ENCODE measurements at regions not wholly inside any gene's neighbourhood (a gene's known extent, or its start where the extent isn't known, plus 50 kb on each side); places are given as distances from the start of the nearest gene placed in this dataset.

GRCh38 chr12:127823801-127824200 lies 443.2 kb upstream of the TMEM132C start:
- Histone ChIP-seq H2BK20ac (ENCODE audit: low read depth, low read length, poor library complexity, severe bottlenecking) (no peak overlapping the region), H2BK5ac (ENCODE audit: insufficient read length, low read length) (no peak overlapping the region), H3K9me3 (ENCODE audit: control insufficient read depth, low read depth, low read length) (no peaks in the 10 kb centered on the region), H3K23me2 (ENCODE audit: insufficient read length, low read depth, low read length, poor library complexity, severe bottlenecking) (peaks cover 3% of the 10 kb centered on the region), H3K79me1 (ENCODE audit: insufficient read depth, low read depth, low read length, poor library complexity, severe bottlenecking) (no peaks in the 10 kb centered on the region), H3K4me1 (ENCODE audit: insufficient read depth, low read length) (peaks cover 6% of the 10 kb centered on the region; the same call in 1 of the 2 replicates), H2BK12ac (ENCODE audit: insufficient read length, low read depth, low read length) (no peak overlapping the region), H3K18ac (ENCODE audit: insufficient read length, low read depth, low read length) (no peak overlapping the region), H3K56ac (ENCODE audit: insufficient read length, low read depth, low read length) (no peak overlapping the region), H3K4ac (ENCODE audit: low read depth, low read length) (no peak overlapping the region), H3K23ac (ENCODE audit: insufficient read length, low read depth, low read length) (no peak overlapping the region), H3K27me3 (ENCODE audit: insufficient read depth, low read length) (no peaks in the 10 kb centered on the region), H3T11ph (ENCODE audit: low read length) (no peak overlapping the region), H4K8ac (replicated peaks; ENCODE audit: insufficient read length, low read depth, low read length) (no peak overlapping the region), H2AK5ac (ENCODE audit: insufficient read length, low read length) (no peak overlapping the region), H3K14ac (ENCODE audit: insufficient read depth, low read length) (no peak overlapping the region), H3K4me2 (ENCODE audit: insufficient read depth, insufficient read length, low read length) (no peak overlapping the region), H2BK15ac (ENCODE audit: low read depth, low read length) (no peak overlapping the region), H2BK120ac (ENCODE audit: low read depth, low read length, poor library complexity, severe bottlenecking) (no peak overlapping the region), H3K79me2 (ENCODE audit: insufficient read depth, low read length) (no peaks in the 10 kb centered on the region), H3K9ac (ENCODE audit: extremely low read depth, insufficient read length, low read length) (no peak overlapping the region), H3K27ac (ENCODE audit: insufficient read length, low read depth, low read length) (no peak overlapping the region), H2AFZ (ENCODE audit: low read length) (no peak overlapping the region), H4K91ac (ENCODE audit: insufficient read length, low read depth, low read length) (no peak overlapping the region), H4K20me1 (ENCODE audit: control insufficient read depth, insufficient read depth, insufficient read length) (no peaks in the 10 kb centered on the region), H4K5ac (ENCODE audit: insufficient read length, low read depth, low read length) (no peak overlapping the region)
- Mint-ChIP-seq H3K27me3 (ENCODE audit: low read depth) (peaks cover 13% of the 10 kb centered on the region), H3K9me3 (peaks cover 1 to 7% of the 10 kb centered on the region in 2 experiments; a peak in 3 of 5 replicates), H3K4me1 (peaks cover 9 to 10% of the 10 kb centered on the region in 2 experiments), H3K27ac (no peak overlapping the region), H3K4me3 (no peak overlapping the region), H3K36me3 (ENCODE audit: insufficient read depth in 1 of 3, low read depth in 3 of 3) (peaks cover 0 to 6% (median 0%) of the 10 kb centered on the region in 3 experiments; a peak in 2 of 7 replicates)
- no peak for TF ChIP-seq CTCF (conservative IDR thresholded peaks at IDR 0.05)
- WGBS (ENCODE audit: extremely low coverage, insufficient read length, low lambda C conversion rate), result no CpG with 5 or more reads among the region's 4 CpGs
- no peak for DNase-seq

All from H9 (cell line).